Activated naive CD4-positive, alpha-beta T cell treated with anti-CD3 and anti-CD28 coated beads, Interleukin-2, amount 50 U/mL, for 24 hours (primary cell): ENCODE measurements at regions not wholly inside any gene's neighbourhood (a gene's known extent, or its start where the extent isn't known, plus 50 kb on each side); places are given as distances from the start of the nearest gene placed in this dataset.

Source experiments
- H3K27ac Mint-ChIP-seq: one replicate; pipeline ENCODE4 v1.8.0; 2021; ENCODE audit warnings: mild to moderate bottlenecking, mixed read lengths
- H3K27me3 Mint-ChIP-seq: one replicate; pipeline ENCODE4 v1.8.0; 2021; ENCODE audit warnings: mixed read lengths
- H3K36me3 Mint-ChIP-seq: one replicate; pipeline ENCODE4 v1.8.0; 2021; ENCODE audit warnings: mixed read lengths
- H3K4me1 Mint-ChIP-seq: one replicate; pipeline ENCODE4 v1.8.0; 2021; ENCODE audit warnings: mixed read lengths
- H3K4me3 Mint-ChIP-seq: one replicate; pipeline ENCODE4 v1.8.0; 2021; ENCODE audit warnings: mild to moderate bottlenecking, mixed read lengths
- H3K9me3 Mint-ChIP-seq: one replicate; pipeline ENCODE4 v1.8.0; 2021; ENCODE audit warnings: mixed read lengths

DNA sequence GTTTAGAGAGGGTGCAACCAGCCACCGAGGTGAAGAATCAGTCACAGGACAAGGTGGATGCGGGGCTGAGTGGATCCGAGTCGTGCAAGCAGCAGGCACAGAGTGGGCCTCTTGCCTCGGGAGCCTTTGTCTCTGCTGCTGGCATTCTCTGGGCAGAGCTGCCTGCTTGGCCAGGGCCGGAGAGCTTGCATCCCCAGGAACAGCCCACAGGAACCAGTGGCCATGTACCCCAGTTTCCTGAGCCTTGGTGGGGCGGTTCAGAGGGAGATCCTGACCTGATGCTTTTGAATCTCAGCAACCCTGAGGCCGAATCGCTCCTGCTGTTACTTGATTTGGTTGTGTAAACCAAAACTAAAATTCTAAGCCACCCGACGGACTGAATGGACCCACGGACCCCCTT, 50.1 kb upstream of the EIF5 start:
- Mint-ChIP-seq H3K27me3 (peaks cover 38% of the 10 kb centered on the region), H3K4me1 (peaks cover 6% of the 10 kb centered on the region), H3K36me3 (no peaks in the 10 kb centered on the region), H3K27ac (no peak overlapping the region), H3K9me3 (no peaks in the 10 kb centered on the region), H3K4me3 (no peak overlapping the region)
